Glomerular visceral epithelial cell (primary cell): ENCODE measurements at regions not wholly inside any gene's neighbourhood (a gene's known extent, or its start where the extent isn't known, plus 50 kb on each side); places are given as distances from the start of the nearest gene placed in this dataset.

Experiments
- DNase-seq: peaks from one replicate; pipeline ENCODE4 v3.0.0-alpha.2; 2016; ENCODE audit errors: extremely low spot score

DNA sequence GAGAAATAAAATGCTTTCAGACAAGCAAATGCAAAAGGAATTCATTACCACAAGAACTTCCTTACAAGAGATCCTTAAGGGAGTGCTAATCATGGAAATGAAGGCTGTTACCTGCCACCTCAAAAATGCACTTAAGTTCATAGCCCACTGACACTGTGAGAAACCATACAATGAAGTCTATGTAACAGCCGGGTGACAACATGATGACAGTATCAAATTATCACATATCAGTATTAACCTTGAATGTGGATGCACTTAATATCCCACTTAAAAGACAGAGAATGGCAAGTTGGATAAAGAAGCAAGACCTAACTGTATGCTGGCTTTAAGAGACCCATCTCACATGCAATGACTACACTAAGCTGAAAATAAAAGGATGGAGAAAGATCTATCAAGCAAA lies 403.4 kb upstream of the MC4R start:
- no peak for DNase-seq

DNA sequence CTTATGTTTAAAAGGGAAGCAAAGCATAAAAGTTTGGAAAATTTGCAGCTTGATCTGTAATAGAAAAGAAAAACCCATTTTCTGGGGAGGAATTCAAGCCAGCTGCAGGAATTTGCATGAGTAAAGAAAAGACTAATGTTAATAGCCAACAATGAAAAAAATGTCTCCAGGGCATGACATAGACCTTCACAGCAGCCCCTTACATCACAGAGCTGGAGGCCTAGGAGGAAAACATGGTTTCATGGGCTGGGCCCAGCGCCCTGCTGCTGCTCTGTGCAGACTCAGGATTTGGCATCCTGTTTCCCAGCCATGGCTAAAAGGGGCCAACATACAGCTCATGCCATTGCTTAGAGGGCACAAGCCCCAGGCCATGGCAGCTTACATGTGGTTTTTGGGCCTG lies 411.6 kb upstream of the MC4R start:
- no peak for DNase-seq

DNA sequence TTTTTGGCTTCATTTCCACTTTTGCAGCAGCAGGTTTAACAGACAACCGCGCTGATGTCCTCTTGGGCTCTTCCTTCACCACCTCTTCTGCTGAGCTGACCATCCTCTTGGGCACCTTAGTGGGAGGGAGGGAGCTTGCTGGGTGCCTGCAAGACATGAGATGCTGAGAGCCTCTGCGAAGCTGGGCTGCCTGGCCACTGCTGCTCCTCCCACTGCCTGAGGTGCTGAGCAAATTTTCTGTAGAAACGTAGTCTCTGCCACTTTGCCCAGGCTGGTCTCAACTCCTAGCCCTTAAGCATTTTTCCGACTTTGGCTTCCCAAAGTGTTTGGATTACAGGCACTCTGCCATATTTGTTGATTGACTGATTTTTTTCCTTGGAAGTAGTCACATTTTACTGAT lies 422.2 kb upstream of the MC4R start:
- DNase-seq: no peak

DNA sequence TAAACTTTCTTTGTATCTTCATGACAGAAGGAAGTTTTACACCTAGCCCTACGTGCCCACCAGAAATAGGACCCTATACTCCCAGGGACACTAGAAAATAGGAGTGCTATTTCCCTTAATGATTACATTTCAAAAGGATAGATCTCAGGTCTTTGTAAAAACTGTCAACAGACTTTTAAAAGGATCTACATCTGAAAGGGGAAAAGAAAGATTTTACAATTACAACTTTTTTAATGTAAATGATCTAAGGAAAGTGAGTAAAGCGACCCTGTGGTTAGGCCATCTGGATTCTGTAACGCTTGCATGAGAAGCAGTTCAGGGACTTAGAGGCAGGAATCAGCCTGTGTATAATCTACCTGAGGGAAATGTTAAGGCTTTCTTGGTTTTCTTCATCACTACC lies 431.8 kb upstream of the MC4R start:
- DNase-seq: no peak

DNA sequence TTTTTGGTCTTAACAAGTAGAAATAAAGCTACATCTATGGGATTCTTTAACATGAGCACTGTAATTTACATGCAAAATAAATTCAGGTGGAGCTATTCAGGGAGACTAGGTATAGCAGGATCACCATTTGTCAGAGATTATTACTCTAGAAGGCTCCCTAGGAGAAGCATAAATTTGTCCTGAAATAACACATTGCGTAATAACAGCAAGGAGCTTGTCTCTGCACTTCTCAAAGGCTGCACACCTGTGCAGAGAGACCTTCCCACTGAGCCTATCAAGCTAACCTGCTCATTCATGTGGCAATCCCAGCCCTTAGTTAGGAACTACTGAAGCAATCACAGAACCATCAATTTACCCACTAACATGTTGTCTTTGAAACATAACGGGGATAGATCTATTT lies 437.4 kb upstream of the MC4R start:
- DNase-seq: no peak

DNA sequence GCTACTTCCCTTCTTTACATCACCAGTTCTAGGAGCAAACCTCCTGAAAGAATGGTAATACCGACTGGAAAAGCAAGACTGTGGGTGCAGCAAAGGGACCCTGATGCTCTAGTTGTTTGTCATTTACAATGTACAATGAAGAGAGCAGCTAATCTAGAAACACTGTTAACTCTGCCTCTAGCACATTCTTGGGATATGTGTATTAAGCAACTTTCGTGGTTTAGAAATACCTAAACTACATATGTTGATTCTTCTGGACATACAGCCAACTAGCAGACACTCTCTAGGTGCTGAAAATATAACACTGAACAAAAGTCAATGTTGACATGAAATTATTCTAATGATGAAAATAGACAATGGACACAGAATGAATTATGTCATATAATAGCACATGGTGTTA lies 440.3 kb upstream of the MC4R start:
- DNase-seq: no peak

DNA sequence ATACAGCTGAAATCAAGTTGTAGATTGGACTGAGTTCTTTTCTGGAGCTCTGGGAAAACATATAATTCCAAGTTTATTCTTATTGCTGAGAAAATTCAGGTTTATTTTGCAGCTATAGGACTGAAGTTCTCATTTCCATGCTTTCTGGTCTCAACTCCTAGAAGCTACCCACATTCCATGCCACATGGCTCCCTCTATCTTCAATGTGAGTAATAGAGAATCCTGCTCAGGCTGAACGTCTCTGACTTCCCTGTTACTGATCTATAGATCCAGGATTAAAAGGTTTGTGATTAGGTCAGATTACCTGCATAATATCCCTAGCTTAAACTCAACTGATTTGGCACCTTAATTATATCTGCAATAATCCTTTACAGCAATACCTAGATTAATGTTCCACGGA lies 453.8 kb upstream of the MC4R start:
- no peak for DNase-seq

DNA sequence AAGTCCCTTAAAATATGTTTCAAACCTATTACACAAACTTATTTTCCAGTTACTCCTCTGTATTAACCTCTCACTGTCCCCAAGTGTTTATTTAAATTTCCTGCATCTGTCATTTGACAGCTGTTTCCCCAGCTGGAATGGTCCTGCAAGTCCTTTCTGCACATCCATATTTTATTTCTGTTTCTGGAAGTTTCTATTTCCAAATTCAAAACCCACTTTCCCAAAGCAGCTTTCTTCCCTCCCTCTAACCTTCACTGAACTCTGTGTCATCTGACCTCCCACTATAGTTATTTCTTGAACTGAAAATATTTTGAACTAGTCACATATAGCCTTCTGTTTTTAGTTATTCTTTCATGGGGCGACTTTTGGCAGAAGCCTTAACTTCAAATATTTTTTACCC lies 459.4 kb upstream of the MC4R start:
- no peak for DNase-seq

DNA sequence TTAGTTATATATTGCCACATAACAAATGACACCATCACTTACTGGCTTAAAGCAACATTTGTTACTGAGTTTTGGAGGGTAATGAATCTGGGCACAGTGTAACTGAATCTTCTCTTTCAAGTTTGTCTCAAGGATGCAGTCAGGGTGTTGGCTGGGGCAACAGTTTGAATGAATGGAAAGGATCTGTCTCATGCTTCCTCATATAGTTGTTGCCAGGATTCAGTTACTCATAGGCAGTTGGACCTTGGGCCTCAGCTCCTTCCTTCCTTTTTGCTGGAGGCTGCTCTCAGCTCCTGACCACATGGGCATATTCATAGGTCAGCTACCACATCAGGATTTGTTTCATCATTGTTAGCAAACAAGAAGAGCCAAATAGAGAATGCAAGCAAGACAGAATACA lies 466.1 kb upstream of the MC4R start:
- no peak for DNase-seq

DNA sequence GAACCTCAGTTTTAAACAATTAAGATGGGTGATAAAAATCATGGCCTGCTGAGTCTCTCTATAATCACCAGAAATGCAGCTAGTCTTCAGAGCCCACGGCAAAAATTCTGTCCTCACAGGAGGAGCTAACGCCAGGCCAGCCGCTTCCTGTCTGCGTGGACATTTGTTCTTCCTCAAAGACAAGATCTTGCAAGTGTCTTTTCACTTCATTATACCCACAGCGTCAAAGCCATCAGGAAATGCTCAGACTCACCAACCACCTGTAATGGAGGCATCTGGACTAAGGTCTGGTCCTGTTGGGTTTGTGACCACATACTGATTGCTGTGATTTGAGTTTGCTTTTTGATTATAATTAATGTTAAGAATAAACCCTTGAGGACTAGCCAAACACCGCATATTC lies 473.8 kb upstream of the MC4R start:
- no peak for DNase-seq

DNA sequence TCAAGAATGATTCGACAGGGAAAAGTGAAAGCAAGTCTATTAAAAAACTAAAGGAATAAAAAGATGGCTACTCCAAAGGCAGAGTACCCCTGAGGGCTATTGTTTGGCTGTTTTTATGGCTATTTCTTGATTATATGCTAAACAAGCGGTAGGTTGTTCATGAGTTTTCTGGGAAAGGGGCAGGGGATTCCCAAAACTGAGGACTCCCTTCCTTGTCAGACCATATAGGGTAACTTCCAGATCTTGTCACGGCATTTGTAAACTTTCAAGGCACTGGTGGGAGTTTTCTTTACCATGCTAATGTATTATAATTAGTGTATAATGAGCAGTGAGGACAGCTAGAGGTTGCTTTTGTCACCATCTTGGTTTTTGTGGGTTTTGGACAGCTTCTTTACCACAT lies 474.9 kb upstream of the MC4R start:
- no peak for DNase-seq

DNA sequence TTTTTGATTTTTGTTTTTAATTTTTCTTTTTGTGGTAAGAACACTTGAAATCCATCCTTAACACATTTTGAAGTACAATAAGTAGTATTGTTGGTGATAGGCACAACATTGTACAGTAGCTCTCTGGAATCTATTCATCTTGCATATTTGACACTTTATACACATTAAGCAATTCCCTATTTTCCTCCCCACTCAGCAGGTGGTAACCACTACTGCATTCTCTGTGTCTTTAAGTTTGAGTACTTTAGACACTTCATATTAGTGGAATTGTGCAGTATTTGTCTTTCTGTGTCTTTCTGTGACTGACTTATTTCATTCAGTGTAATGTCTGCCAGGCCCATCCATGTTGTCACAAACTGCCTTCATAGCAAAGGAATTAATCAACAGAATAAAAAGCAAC lies 471.7 kb upstream of the CDH20 start:
- DNase-seq: no peak

DNA sequence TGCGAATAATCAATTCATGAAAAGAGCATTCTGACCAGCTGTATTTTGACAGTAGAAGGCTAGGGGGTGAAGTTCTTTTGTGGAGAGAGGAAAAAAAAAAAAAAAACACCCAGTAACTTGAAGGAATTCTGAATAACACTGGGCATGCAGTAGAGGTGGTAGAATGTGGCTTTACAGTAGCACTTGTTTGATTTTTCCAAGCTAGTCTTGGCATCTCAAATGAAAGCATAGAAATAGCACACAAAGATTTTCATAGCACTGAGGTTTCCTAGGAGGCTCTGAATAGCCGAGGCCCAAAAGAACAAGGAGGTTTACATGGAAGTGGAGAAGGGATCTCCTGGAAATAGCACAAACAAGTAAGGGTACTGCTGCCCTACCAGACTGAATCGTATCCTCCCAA lies 470.2 kb upstream of the CDH20 start:
- no peak for DNase-seq

DNA sequence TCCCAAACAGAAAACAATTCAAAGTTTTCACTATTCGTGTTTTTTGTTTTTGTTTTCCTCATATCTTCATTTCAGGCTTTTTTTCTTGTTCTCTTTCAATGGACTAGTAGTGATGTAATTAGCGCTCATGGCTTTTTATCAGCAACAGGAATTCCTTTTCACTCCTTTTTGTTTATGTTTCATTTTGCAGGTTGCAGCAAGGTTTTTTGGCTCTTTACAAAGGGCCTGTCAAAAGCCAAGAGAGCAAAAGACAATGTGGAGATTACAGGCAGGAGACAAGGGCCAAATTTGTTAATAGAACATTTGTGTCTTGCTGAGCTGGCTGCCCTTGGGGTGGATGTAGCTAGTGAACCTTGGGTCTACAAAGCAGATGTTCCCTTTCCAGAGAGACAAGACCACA lies 467.4 kb upstream of the CDH20 start:
- no peak for DNase-seq

DNA sequence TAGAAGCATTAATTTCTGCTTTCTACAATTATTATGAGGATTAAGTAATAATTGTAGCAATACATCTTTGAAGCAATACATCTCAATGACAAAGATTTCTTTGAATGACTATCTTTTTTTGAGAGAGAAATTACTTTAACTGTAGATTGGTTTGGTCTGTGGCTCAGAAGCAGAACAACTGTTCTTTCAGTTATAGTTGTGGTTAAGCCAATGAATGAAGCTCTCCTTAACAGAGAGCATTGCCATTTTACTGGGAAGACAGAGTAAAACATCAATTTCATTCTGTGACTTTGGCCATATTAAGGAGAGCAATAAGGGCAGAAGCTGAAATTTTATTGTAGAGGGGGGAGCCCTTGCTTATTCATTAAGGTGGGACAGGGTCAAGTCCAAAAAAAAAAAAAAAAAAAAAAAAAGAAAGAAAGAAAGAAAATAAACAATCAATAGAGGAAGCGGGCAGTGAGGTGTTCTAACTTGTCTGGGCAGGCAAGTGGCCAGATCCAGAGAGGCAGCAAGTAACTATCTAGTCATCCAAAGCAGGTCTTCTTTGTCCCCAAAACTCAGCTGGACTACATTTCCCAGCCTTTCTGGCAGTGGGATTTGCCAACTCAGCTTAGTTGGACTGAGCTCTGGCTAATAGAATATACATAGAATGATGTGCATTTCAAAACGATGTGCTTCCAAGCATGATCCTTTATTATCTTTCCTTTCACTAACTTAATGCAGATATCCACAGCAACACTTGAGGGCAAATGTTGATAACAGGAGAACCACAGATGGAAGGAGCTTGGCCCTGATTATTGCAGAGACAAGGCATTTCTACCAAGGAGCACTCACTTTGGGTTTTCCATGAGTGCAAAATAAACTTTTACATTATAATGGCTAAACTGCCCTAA lies 462.7 kb upstream of the CDH20 start:
- no peak for DNase-seq

DNA sequence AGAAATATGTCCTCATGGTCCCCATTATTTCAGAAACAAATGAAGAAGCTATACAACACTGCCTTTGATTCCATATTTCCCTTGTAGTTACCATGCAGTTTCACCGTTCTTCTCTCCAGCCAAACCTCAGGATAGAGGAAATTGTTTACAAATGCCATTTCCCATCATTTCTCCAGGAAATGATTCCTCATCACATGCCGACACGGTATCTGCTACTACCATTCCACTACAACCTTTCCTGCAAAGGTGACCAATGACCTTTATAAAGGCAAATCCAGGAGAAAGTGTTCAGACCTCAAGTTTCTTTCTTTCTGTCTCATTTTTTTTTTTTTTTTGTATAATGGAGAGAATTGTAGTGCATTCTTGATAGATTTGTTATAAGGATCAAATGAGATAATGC lies 460.8 kb upstream of the CDH20 start:
- DNase-seq: no peak

DNA sequence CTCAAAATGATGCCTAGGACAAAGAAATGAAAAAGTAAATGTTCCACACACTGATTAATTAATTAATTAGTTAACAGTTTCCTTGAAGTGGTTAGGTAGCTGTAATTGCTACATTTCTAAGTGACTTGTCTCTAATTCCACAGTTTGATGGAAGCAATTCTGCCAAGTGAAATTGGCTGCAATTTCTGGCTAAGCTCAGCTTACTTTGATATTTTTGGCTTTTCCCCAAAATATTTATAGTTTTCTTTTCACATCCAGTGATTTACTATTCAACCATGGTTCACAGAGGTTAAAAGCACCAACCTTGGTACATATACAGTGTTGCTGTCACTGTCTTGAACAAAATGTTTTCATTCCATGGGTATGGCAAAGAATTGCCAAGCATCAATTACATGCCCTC lies 459.5 kb upstream of the CDH20 start:
- no peak for DNase-seq

DNA sequence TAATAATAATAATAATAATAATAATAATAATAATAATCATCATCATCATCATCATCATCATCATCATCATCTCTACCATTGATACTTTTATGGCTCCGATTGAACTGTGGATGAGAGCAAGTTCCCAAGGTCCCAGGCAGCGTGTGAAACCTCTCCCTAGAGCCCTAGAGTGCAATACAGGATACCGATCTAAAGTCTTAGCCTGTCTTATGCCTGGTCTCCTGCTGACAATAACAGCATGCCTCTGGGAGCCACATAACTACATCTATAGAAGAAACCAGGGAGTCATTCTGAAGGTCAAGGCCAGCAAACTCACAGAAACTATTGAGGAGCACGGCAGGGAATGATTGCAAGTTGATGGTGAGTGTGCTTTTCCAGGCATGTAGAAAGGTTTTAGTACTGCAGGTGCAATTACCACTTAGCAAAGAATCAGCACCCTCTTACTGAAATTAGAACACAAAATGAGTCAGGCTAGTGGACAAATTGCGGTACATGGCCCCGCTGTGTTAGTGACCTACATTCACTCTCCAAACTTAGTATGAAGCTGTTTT lies 457.2 kb upstream of the CDH20 start:
- DNase-seq: no peak

DNA sequence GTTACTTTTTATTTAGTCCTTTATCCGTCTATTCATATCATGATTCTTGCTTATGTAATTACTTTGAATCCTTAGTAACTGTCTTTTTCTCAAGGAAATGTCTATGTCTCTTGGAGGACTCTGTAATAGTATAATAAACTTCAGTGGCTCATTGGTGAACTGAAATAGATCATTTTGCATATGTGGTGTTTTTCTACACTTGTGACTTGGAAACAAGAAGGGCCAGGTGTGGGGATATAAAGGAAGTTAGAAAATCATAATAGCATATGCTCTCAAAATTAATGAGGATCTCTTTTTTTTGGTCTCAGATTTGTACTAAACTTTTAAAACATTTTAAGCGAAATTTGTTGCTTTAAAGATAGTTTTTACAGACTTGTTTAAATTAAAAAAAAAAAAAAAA lies 453.0 kb upstream of the CDH20 start:
- DNase-seq: no peak

DNA sequence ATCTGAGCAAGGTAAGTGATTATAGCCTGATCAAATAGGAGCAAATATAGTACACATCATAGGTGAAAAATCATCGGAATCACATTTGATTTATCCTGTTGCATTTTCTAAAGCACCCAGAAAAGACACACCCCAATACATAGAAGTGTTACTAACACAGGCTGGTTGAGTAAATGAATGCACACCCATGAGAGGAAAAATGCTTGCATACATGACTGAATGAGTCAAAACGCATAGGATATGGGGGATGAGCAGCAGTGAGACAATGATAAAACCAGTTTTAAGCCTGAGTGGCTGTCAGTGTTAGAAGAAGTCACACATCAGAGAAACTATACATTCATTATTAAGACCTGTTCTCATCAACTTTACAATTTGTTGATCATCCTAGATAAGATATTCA lies 449.6 kb upstream of the CDH20 start:
- no peak for DNase-seq

DNA sequence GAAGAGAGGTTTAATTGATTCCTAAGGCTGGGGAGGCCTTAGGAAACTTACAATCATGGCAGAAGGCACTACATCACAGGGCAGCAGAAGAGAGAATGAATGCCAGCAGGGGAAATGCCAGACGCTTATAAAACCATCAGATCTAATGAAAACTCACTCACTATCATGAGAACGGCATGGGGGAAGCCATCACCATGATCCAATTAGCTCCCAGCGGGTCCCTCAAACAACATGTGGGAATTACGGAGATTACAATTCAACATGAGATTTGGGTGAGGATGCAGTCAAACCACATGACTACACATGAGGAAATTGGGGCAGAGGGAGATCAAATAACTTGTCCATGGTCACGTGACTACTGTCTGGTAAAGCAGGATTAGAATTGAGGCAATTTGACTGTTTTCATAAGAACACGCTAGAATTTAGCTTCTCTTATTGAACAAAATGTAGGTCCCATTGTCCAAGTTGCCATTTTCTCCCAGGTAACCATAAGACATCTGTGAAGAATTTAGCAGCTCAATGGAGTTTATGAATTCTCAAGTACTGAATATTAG lies 445.1 kb upstream of the CDH20 start:
- no peak for DNase-seq

DNA sequence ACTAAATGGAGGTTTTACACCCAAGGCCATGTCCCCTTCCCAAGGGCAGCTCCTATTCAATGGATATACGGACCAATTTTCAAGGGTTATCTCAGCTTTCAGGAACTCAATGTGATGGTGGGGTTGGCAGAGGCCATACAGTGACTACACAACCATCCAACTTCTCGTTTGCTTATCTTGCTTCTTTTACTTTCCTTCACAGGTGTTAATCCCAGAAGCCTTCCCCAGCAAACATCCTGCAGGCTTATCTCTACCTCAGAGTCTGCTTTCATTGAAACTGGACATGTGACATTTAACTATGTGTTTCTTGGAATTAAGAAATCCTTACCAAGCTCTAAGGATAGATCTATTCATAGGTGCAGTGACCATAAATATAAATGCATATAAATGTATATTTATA lies 443.8 kb upstream of the CDH20 start:
- no peak for DNase-seq

DNA sequence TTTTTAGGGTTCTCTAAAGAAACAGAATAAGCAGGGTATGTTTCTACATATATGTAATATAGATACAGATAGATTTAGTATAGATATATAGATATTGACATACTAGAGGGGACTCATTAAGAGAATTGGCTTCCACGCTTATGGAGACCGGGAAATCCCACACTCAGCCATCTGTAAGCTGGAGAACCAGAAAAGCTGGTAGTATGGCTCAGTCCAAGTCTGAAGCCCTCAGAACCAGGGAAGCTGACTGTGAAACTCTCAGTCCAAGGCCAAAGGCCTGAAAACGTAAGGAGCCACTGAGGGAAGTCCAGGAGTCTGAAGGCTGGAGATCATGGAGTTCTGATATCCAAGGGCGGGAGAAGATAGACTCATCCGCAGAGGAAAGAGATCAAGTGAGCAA lies 441.3 kb upstream of the CDH20 start:
- no peak for DNase-seq

DNA sequence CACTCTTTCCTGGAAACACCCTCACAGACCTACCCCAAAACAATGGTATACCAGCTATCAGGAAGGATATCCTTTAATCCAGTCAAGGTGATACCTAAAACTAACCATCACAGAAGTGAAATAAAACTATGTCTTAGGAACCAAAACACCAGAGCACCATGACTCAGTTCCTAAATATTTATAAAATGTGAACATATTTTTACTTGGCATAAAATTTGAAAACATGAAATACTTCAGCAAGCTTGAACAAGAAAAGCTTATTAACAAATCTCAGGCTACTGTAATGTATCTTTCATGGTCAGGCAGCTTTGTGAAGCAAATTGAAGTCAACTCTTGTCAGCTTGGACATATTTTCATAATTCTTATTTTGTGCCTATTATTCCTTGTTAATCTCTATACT lies 440.8 kb upstream of the CDH20 start:
- no peak for DNase-seq
